HG03378 (cell line): ENCODE measurements at regions not wholly inside any gene's neighbourhood (a gene's known extent, or its start where the extent isn't known, plus 50 kb on each side); places are given as distances from the start of the nearest gene placed in this dataset.
"Not testable (repeated sequence)": the region's sequence is repeated elsewhere in the genome, so short reads cannot be mapped to it uniquely, and the experiment has no call there.

ENCODE experiments used
- ATAC-seq: cut with Tn5 transposase; IDR thresholded peaks from one replicate; pipeline ENCODE4 v1.9.1; 2021; ENCODE audit warnings: mild to moderate bottlenecking, moderate library complexity; ENCODE audit not compliant: unreplicated experiment

DNA sequence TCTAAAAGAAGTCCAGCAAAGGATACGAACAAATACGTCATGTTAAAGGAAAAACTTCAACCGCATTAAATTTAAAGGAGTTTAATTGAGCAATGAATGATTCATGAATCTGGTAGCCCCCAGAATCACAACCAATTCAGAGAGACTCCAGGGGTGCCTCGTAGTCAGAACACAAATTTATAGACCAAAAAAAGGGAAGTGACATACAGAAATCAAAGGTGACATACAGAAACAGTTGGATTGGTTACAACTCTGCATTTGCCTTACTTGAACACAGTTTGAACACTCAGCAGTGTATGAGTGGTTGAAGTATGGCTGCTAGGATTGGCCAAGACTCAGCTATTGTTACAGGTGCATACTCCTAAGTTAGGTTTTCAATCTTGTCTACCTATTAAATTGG lies 59.5 kb upstream of the SERP2 start:
- not testable (repeated sequence) for ATAC-seq

DNA sequence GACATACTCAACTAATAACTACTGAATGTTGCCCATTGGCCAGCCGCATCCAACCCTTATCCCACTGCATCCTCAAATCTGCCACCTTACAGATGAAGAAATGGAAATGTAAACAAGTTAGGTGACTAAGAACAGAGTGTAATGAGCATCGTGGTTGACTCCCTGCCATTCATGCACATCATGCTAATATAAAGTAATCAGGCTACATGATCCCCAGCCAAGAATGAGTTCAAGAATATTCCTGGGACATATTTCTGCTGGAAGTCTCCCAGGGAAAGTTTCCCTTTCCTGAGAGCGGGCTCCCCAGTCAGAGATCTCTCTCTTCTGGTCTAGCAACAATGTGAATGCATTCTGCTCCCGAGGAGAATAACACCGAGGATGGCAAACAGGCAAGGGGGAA lies 55.9 kb upstream of the SERP2 start:
- ATAC-seq = no peak

DNA sequence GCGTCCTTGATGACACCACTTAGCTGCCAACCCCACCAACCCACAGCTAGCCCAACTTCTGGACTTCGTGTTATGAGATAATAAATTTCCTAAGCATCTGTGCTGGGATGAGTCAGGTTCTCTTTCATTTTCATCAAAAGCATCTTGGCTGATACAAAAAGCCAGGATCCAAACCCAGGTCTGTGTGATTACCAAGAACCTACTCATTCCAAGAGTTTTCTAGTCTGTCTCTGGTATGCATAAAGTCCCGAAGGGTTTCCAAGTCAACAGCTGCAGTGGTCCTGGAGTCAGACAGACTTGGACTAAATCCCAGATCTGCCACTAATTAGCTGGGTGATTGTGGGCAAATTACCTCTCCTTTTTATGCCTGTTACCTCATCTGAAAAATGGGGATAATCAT lies 55.5 kb upstream of the SERP2 start:
- no peak for ATAC-seq

DNA sequence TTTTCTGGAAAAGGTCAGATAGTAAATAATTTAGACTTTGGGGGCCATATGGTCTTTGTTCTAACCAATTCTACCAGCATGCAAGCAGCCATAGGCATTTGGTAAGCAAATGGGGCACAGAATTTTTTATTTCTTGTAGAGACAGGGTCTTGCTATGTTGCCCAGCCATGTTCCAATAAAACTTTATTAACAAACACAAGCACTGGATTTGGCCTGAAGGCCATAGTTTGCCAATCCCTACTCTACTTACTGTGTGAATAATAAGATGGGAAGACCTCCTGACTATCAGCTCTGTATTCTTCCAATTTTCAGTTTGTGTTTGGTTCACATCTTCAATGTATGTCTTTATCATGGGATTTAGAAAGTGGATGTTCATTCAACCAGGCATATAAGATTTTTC lies 53.0 kb upstream of the SERP2 start:
- ATAC-seq = no peak

DNA sequence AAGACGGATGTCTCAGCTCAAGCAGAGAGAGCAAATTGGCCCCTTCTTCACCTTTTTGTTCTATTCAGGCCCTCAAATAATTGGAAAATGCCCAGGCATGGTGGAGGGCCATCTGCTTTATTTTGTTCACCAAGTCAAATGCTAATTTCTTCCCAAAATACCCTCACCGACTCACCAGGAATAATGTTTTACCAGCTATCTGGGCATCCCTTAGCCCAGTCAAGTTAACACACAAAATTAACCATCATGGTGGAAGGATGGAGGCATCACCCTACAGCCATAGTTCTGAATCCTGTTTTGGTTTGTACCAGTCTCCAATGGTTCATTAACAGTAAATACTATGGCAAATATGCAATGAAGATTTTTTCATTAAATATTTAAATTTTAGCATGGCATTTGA lies 51.7 kb upstream of the SERP2 start:
- no peak for ATAC-seq

DNA sequence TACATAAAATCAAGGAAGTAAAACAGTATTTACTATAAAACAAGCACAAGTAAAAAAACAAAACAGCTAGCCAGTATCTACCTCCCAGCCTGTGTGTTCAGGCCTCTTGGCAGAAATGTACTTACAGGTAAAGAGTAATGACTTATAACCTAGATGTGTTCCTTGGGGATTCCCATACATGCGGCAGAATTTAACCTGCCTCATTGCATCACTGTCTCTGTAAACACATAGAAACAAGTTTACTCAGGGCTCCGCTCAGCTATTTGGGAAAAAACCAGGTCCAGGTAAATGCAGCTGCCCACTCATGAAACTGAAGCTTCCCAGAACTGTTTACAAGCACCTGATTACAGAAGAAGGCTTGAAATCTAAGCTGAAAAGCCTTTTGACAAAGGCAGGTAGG lies 50.7 kb upstream of the SERP2 start:
- no peak for ATAC-seq

DNA sequence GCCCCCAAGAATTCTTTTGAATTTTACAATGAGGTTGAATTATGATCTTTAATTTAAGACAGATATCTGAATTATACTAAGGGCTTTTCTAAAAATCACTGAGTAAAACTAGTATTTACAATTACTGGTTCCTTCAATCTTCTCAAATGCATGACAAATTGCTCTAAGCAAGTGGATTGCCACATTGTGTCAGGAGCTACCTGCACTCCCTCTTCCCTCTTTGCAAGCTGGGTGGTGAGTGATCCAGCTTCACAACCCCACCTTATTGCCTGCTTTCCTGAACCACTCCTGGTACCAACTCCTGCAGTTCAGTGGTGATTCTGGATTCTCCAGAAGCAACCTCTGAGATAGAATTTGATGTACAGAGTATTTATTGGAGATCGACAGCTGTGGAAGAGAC lies 49.9 kb upstream of the SERP2 start:
- ATAC-seq = no peak
